ENCODE measurements at regions not wholly inside any gene's neighbourhood (a gene's known extent, or its start where the extent isn't known, plus 50 kb on each side); places are given as distances from the start of the nearest gene placed in this dataset.

GRCh38 chr21:27649762-27650161 lies 682.9 kb upstream of the ADAMTS5 start:
- DNase-seq: no peak

GRCh38 chr21:27649323-27649722 lies 682.4 kb upstream of the ADAMTS5 start:
- no peak for DNase-seq

DNA sequence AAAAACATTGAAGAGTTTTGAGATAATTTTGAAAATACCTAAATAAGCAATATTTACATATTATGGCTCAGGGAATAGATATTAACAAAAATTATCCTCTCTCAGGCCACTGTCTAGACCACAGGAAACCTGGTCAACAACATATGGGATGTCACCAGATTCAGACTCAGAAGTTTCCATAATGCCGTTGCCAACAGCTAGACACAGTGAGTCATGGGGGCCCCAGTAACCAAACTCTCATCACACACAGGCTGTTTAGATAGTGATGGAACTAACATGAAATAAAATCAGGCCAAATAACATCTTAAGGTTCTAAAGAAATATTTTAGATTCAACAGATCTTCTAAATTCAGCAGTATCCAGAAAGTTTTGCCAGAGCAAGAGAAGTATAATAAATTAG lies 681.7 kb upstream of the ADAMTS5 start:
- no peak for DNase-seq

DNA sequence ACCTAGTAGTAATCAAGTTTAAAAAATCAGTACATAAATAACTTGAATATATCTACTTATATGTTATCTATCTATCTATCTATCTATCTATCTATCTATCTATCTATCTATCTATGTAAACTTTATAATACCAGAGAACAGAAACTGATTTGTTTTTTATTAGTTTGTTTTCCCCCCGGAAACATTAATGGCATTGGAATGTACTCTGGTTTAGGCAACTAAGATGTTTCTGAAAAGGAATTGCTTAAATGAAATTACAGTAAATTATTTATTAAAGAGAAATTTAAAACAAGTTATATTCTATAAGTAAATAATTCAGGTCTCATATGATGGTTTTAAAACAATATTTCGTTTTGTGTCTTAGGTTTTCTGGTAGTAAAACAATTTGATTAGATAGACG lies 681.0 kb upstream of the ADAMTS5 start:
- DNase-seq: no peak

GRCh38 chr21:27647401-27647800 lies 680.5 kb upstream of the ADAMTS5 start:
- DNase-seq: no peak

DNA sequence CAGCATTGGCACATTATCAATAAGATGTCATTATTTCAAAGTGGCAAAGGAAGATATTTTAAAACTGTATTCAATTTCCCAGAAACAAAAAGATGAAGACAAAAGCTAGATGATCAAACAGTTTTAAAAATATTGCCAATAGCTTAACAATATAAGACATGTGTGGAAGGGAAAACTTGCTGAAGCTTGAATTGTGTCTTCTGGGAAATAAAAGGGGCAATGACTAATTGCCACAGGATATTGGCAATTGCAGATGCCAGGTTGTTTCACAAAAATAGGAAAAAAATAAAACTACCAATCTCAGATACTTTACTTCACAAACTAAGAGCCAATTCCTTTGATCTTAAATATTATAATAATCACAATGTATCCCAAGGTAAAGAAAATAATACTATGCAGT lies 679.8 kb upstream of the ADAMTS5 start:
- no peak for DNase-seq

DNA sequence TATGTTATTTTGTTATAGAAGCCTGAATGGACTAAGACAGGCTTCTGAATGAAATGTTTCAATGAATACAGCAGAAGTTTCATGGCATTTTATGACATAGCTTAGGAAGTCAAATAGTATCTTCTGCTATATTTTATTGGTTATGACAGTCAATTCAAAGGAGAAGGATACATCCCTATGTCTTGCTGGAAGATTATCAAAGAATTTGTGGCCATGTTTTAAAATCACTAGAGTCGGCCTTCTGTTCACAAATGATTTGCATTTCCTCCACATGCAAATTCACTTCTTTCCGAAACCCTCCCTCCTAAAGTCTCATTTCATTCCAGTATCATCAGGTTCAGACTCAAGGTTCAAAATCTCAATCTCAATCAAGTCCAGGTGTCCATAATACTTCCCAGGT lies 679.2 kb upstream of the ADAMTS5 start:
- no peak for DNase-seq

GRCh38 chr21:27645285-27645684 lies 678.4 kb upstream of the ADAMTS5 start:
- no peak for DNase-seq

DNA sequence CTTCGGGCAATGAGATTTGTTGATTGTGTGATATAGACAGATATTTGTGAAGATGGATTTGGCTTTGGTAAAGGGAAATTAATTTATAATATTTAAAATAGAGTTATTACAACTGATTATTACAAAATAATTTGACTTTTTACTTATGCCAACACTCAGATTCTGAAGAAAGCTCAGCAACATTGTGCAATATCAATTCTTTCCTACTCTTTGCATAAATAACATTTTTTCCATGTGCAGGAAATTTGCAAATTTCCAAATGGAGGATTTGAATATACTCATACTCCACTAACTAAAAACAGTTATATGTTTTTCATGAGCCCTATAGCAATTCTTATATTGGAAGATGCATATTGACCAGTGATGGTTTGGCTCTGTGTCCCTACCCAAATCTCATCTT lies 676.4 kb upstream of the ADAMTS5 start:
- DNase-seq: no peak

DNA sequence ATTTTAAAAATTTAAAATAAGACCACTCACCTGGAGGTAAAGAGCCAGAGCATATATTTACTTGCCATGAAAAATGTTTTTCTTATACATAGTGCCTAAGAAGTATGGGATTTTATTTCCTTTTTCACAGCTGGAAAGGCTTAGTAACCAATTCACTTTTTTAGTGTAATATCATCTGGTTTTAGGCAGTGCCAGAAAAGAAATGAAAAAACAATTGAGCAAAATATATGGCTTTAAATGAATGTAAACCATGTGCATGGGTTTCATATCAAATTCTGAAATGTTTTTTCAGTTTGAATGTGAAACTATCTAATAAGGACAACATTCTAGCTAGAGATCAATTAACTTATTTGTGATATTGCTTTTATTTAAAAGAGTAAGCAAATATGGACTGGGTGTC lies 672.4 kb upstream of the ADAMTS5 start:
- DNase-seq: no peak

DNA sequence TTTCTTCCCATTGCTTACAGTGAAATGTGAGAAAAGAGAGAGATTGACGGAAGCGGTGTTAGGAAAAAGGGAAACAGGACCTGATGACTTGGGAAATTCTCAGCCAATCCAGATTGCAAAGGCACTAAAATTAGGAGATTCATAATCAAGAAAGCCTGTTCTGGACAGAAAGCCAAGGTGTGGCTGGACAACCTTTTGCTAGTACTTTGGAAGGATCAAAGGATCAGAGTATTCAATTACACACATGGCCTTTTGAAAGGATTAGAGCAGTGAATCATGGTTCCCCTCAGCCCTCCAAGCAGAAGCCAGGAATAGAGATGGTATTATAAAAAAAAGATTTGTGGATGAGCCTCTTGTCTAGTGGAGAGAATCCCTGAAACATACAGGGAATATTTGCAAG lies 669.8 kb upstream of the ADAMTS5 start:
- no peak for DNase-seq

GRCh38 chr21:27633631-27634030 lies 666.7 kb upstream of the ADAMTS5 start:
- DNase-seq: no peak

DNA sequence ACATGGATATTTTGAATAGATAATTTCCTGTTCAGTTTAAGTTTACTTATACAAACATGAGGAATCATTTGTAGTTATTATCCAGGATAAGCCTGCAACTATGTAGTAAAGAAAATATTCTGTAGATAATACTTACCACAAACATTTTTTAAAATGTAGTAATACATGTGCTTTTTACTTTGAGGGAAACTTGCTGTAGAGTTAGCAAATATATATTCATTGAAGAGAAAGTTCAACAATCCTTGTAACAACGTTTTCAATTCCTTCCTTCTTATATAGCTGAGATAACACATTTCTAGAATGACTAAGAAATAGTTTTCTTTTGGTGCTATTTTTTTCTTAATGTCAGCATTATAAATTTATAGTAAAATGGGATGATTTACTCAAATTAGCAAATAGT lies 664.6 kb upstream of the ADAMTS5 start:
- no peak for DNase-seq

DNA sequence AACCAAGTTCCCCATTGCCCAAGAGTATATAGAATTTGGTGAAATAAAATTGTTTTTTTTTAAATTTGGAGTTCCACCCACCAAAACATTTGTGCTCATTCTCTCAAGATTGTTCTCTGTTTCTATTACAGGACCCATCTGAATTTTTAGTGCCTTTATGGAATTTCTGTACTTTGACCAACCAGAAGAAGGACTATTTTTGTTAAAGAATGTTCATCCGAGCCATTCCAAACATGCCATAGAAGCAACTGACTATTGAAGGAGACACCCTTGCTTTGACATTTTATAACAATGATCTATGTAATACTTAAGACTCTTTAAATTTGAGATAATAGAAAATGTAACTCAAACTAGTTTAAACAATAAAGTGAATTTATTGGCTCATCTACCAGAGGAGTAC lies 655.7 kb upstream of the ADAMTS5 start:
- DNase-seq: no peak

DNA sequence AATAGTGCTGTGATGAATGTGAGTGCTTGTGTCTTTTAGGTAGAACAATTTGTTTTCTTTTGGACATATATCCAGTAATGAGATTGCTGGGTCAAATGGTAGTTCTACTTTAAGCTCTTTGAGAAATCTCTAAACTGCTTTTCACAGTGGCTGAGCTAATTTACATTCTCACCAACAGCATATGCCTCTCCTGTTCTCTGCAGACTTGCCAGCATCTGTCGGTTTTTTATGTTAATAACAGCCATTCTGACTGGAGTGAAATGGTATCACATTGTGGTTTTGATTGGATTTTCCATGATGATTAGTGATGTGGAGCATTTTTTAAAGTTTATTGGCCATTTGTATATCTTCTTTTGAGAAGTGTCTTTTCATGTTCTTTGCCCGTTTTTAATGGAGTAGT lies 647.3 kb upstream of the ADAMTS5 start:
- DNase-seq: no peak

GRCh38 chr21:27606422-27606821 lies 639.5 kb upstream of the ADAMTS5 start:
- DNase-seq: no peak

DNA sequence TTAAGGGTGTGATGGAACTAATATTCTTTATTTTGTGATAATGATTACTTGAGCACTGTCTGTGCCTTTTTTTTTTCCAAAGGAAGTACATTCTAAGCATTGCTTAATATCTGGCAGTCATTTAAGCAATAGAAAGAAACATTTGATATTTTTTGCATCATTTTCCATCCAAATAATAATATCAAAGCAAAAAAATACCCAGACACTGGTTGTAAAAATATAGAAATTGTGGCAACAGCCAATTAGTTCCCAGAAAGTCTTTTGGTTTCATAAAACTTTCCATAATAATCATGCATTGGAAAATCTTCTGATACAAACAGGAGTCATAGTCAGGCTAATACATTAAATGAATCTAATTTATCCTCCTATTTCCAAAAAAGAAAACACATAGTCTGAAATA lies 629.3 kb upstream of the ADAMTS5 start:
- no peak for DNase-seq

DNA sequence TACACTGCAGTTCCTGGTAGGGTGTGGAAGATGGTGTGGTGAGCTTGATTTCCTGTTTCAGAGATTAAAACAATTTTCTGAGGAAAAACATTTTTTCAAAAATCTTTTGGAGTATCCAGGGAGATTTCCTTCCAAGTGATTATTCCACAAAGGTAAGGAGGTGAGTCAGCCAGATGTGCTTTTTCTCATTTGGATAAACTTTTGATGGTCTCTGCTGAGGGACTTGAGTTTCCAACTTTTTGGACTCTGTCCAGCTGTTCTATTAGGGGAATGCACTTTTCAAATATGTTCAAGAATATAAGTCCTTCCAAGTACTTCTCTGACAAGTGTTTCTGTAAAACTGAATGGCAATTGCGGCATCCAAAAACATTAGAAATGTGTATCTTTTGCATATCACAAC lies 628.8 kb upstream of the ADAMTS5 start:
- no peak for DNase-seq

DNA sequence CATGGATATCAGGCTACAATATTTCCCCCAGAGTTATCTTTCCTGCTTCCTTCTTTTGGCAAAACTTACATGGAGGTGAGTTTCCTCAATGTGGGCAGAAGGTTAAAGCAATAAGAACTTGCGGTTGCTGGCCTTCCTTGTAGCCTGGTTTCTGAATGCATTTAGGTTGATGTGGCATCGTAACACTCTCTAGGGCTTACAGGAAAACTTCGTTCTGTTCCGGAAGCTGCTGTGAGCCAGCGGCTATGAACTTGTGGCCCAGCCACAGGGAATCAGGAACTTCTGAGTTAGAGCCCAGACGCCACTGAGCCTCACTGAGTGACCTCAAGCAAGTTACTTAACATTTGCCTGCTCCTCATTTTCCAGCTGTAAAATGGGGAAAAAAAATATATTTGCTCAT lies 623.4 kb upstream of the ADAMTS5 start:
- DNase-seq: no peak

DNA sequence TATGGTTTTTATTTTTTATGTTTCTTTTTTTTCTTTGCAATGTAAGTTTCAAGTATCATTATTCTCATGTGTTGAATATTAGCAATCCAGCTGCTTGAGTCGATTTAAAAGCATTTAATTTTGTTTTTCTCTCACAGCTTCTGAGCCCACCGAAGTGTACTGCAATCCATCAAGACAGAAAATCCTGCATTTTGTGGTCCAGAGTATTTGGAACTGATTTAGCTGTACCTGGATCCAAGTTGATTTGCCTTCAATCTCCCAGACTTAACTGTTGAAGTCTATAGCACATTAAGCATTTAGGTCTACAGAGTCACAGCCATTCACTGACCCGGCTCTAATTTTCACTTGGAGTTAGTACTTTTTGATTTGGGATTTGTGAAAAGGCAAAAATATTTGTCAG lies 622.9 kb upstream of the ADAMTS5 start:
- DNase-seq: no peak

- no peak for DNase-seq
These were observed 620.1 kb upstream of the ADAMTS5 start for GRCh38 chr21:27586986-27587385.

GRCh38 chr21:27586326-27586725 lies 619.4 kb upstream of the ADAMTS5 start:
- no peak for DNase-seq

DNA sequence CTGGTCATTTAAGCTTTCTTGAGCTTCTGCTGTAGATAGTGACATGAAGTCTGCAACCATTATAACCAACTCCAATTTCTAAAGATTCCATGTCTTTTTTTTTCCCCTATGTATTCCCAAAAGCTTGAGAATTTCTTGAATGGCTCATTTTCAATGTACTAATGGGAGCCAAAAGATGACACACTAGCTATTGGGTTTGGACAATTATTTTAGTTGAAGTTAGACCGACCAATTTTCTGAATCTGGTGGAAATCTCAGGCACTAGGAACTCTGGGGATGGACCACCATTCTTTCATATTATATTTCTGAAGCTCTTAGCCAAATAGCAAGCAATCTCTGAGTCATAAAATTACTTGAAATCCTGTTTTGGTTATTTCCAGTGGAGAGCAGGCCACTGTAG lies 617.4 kb upstream of the ADAMTS5 start:
- DNase-seq: no peak

GRCh38 chr21:27582948-27583430 lies 616.1 kb upstream of the ADAMTS5 start:
- no peak for DNase-seq

- no peak for DNase-seq
These were observed 615.5 kb upstream of the ADAMTS5 start for GRCh38 chr21:27582246-27582947.

DNA sequence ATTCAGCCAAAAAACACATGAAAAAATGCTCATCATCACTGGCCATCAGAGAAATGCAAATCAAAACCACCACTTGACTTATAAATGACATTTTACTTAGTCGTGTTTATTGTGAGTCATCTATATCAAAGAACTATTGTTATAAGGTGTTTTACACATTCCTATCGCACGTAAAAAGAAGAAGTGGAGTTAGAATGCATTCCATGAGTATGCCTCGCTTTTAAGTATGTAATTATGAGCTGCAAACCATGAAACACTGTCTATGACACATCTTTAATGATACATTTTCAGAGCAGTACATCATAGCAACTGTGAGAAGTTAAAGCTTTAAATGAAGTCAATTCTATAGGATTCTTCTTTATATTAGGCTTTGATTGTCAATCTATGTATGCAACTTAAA lies 614.3 kb upstream of the ADAMTS5 start:
- DNase-seq: no peak

Data from activated CD8-positive, alpha-beta memory T cell treated with anti-CD3 and anti-CD28 coated beads, Interleukin-2, amount 50 U/mL, for 4 hours (primary cell).